Upper lobe of right lung (tissue), 1 donor: ENCODE measurements at regions not wholly inside any gene's neighbourhood (a gene's known extent, or its start where the extent isn't known, plus 50 kb on each side); places are given as distances from the start of the nearest gene placed in this dataset.
"Not testable (repeated sequence)": the region's sequence is repeated elsewhere in the genome, so short reads cannot be mapped to it uniquely, and the experiment has no call there.

ENCODE experiments used
- ATAC-seq: fragments of 200-7000 bp; cut with Tn5 transposase; one replicate; pipeline ENCODE4 v1.9.1; 2020; ENCODE audit warnings: mild to moderate bottlenecking, moderate library complexity
- DNase-seq: peaks from one replicate; pipeline ENCODE4 v3.0.0-alpha.2; 2020
- H3K27ac ChIP-seq: fragments of 200-600 bp; one replicate; pipeline ENCODE4 v1.8.0; 2022
- H3K27me3 ChIP-seq: fragments of 200-600 bp; one replicate; pipeline ENCODE4 v1.8.0; 2022; ENCODE audit warnings: mild to moderate bottlenecking
- H3K36me3 ChIP-seq: fragments of 200-600 bp; one replicate; pipeline ENCODE4 v1.8.0; 2022
- H3K4me1 ChIP-seq: fragments of 200-600 bp; one replicate; pipeline ENCODE4 v1.8.0; 2022
- H3K4me3 ChIP-seq: fragments of 200-600 bp; one replicate; pipeline ENCODE4 v1.8.0; 2022; ENCODE audit warnings: mild to moderate bottlenecking
- H3K9me3 ChIP-seq: fragments of 200-600 bp; one replicate; pipeline ENCODE4 v1.8.0; 2022
- CTCF ChIP-seq: fragments of 200-600 bp; IDR thresholded peaks from one replicate; pipeline ENCODE4 v1.8.0; 2022; ENCODE audit warnings: antibody characterized with exemption
- intact Hi-C: fragments of 100-400 bp; cut with DNase I; formaldehyde crosslinking; loops from one replicate; pipeline ENCODE4 v1.11.0; 2022
- donor health status: DM: no; HTN: yes; CAD: no; lungs with severe emphysema.

GRCh38 chr10:131363416-131363815, 51.9 kb upstream of the TCERG1L start:
- no peak for TF ChIP-seq CTCF
- Histone ChIP-seq H3K4me1 (no peaks in the 10 kb centered on the region), H3K36me3 (no peaks in the 10 kb centered on the region), H3K27me3 (peaks cover 7% of the 10 kb centered on the region), H3K4me3 (no peak overlapping the region), H3K9me3 (no peaks in the 10 kb centered on the region), H3K27ac (no peak overlapping the region)
- no peak for ATAC-seq
- no peak for DNase-seq
- intact Hi-C loops = no loop called here

GRCh38 chr10:131371571-131371970, 60.0 kb upstream of the TCERG1L start:
- intact Hi-C loops = no loop called here
- no peak for DNase-seq

GRCh38 chr10:131381576-131381975, 70.1 kb upstream of the TCERG1L start:
- ATAC-seq (no peak), DNase-seq (no peak)
- TF ChIP-seq CTCF = no peak

More at GRCh38 chr10:131371571-131371970, 60.0 kb upstream of the TCERG1L start:
- H3K9me3 ChIP-seq = no peaks in the 10 kb centered on the region
- H3K4me1 ChIP-seq = no peaks in the 10 kb centered on the region
- H3K27me3 ChIP-seq = no peaks in the 10 kb centered on the region
- TF ChIP-seq CTCF = no peak
- no peak overlapping the region for H3K4me3 ChIP-seq
- no peak for ATAC-seq
- no peaks in the 10 kb centered on the region for H3K36me3 ChIP-seq
- H3K27ac ChIP-seq = no peak overlapping the region

GRCh38 chr10:131385161-131385872, 73.8 kb upstream of the TCERG1L start:
- H3K36me3 ChIP-seq, H3K4me3 ChIP-seq, H3K27me3 ChIP-seq, DNase-seq, H3K27ac ChIP-seq, ATAC-seq, intact Hi-C loops, H3K4me1 ChIP-seq, H3K9me3 ChIP-seq: not testable (repeated sequence)

More at GRCh38 chr10:131381576-131381975, 70.1 kb upstream of the TCERG1L start:
- Histone ChIP-seq H3K27me3 (no peaks in the 10 kb centered on the region), H3K27ac (no peak overlapping the region), H3K36me3 (no peaks in the 10 kb centered on the region), H3K4me1 (no peaks in the 10 kb centered on the region), H3K9me3 (no peaks in the 10 kb centered on the region), H3K4me3 (no peak overlapping the region)
- intact Hi-C loops = no loop called here

GRCh38 chr10:131387018-131387529, 75.6 kb upstream of the TCERG1L start:
- no peak for DNase-seq
- Histone ChIP-seq H3K36me3 (no peaks in the 10 kb centered on the region), H3K27ac (no peak overlapping the region), H3K27me3 (no peaks in the 10 kb centered on the region), H3K4me3 (no peak overlapping the region), H3K4me1 (no peaks in the 10 kb centered on the region), H3K9me3 (no peaks in the 10 kb centered on the region)
- intact Hi-C loops = no loop called here
- no peak for ATAC-seq
- TF ChIP-seq CTCF = no peak

- TF ChIP-seq CTCF = no peak
- intact Hi-C loops = no loop called here
- ATAC-seq = no peak
- DNase-seq = no peak
- H3K36me3 ChIP-seq = no peaks in the 10 kb centered on the region
- no peaks in the 10 kb centered on the region for H3K4me1 ChIP-seq
- no peak overlapping the region for H3K27ac ChIP-seq
- H3K4me3 ChIP-seq = no peak overlapping the region
- no peaks in the 10 kb centered on the region for H3K9me3 ChIP-seq
- H3K27me3 ChIP-seq = no peaks in the 10 kb centered on the region
These were observed 80.4 kb upstream of the TCERG1L start for GRCh38 chr10:131391936-131392335.
